HEK293 (cell line): ENCODE measurements at regions not wholly inside any gene's neighbourhood (a gene's known extent, or its start where the extent isn't known, plus 50 kb on each side); places are given as distances from the start of the nearest gene placed in this dataset.

Experiments used
- CTCF ChIA-PET: fragments of 350-600 bp; formaldehyde crosslinking; extraction: SDS; loops from one replicate; lab custom pipeline; 2021; ENCODE audit warnings: antibody characterized with exemption; lab: Yijun Ruan, JAX
- POLR2A ChIA-PET: fragments of 300-600 bp; formaldehyde crosslinking; extraction: SDS; loops from one replicate; lab custom pipeline; 2020; ENCODE audit warnings: antibody characterized with exemption, inconsistent platforms; lab: Yijun Ruan, JAX
- H3K27ac ChIP-seq: fragments of 200-500 bp; sonication (Bioruptor generic); 2 replicates; pipeline ENCODE4 v1.5.1; 2014; ENCODE audit warnings: low read depth, low read length, control low read depth, inconsistent platforms; ENCODE audit errors: extremely low read depth
- H3K36me3 ChIP-seq, 2 experiments: fragments of 200-500 bp in 1 of 2; sonication (Bioruptor generic) in 1 of 2; 1 replicate in 1 of 2; 2 replicates in 1 of 2; pipeline ENCODE4 v1.5.1; 2014 to 2017; ENCODE audit warnings: inconsistent platforms in 2 of 2, low read length in 2 of 2; ENCODE audit not compliant: control insufficient read depth in 2 of 2, insufficient read depth in 1 of 2
- H3K4me1 ChIP-seq: fragments of 200-500 bp; sonication (Bioruptor generic); 2 replicates; pipeline ENCODE4 v1.5.1; 2014; ENCODE audit warnings: mild to moderate bottlenecking, low read length, inconsistent platforms; ENCODE audit not compliant: control insufficient read depth, insufficient read depth
- H3K4me3 ChIP-seq: 2 replicates; pipeline ENCODE4 v1.5.1; 2011; ENCODE audit warnings: low read depth, mild to moderate bottlenecking, control low read depth, low read length, moderate library complexity
- H3K9me3 ChIP-seq: fragments of 200-500 bp; sonication (Bioruptor generic); 2 replicates; pipeline ENCODE4 v1.5.1; 2014; ENCODE audit warnings: low read depth, low read length, inconsistent platforms; ENCODE audit not compliant: control insufficient read depth, insufficient read depth
- BCL11A ChIP-seq: fragments of 450-650 bp; formaldehyde crosslinking; IDR thresholded peaks from 2 replicates; pipeline ENCODE4 v1.5.1; 2016; ENCODE audit warnings: low read depth, missing biosample characterization, missing genetic modification characterization
- BCL11B ChIP-seq: fragments of 450-650 bp; formaldehyde crosslinking; IDR thresholded peaks from 2 replicates; pipeline ENCODE4 v1.5.1; 2016; ENCODE audit warnings: low read depth, missing biosample characterization, missing genetic modification characterization
- GLI4 ChIP-seq: fragments of 450-650 bp; formaldehyde crosslinking; IDR thresholded peaks from 2 replicates; pipeline ENCODE4 v1.5.1; 2016; ENCODE audit warnings: missing biosample characterization, missing genetic modification characterization
- KLF1 ChIP-seq: fragments of 450-650 bp; formaldehyde crosslinking; IDR thresholded peaks from 2 replicates; pipeline ENCODE4 v1.5.1; 2016; ENCODE audit warnings: missing biosample characterization, missing genetic modification characterization
- KLF9 ChIP-seq: fragments of 450-650 bp; formaldehyde crosslinking; IDR thresholded peaks from 2 replicates; pipeline ENCODE4 v1.5.1; 2016; ENCODE audit warnings: missing biosample characterization, missing genetic modification characterization, low read depth
- MYNN ChIP-seq: fragments of 450-650 bp; formaldehyde crosslinking; IDR thresholded peaks from 2 replicates; pipeline ENCODE4 v1.5.1; 2016; ENCODE audit warnings: missing biosample characterization, missing genetic modification characterization, borderline replicate concordance
- SCRT1 ChIP-seq: fragments of 450-650 bp; formaldehyde crosslinking; IDR thresholded peaks from 2 replicates; pipeline ENCODE4 v1.5.1; 2016; ENCODE audit warnings: missing biosample characterization, missing genetic modification characterization, borderline replicate concordance
- ZBTB7A ChIP-seq: fragments of 450-650 bp; formaldehyde crosslinking; IDR thresholded peaks from 2 replicates; pipeline ENCODE4 v1.5.1; 2016; ENCODE audit warnings: low read depth, missing biosample characterization, missing genetic modification characterization
- ZFP3 ChIP-seq: fragments of 450-650 bp; formaldehyde crosslinking; IDR thresholded peaks from 2 replicates; pipeline ENCODE4 v1.5.1; 2016; ENCODE audit warnings: low read depth, missing biosample characterization, missing genetic modification characterization
- ZNF221 ChIP-seq: fragments of 450-650 bp; formaldehyde crosslinking; IDR thresholded peaks from 2 replicates; pipeline ENCODE4 v1.5.1; 2017; ENCODE audit warnings: missing biosample characterization, missing genetic modification characterization, borderline replicate concordance
- ZNF248 ChIP-seq: fragments of 450-650 bp; formaldehyde crosslinking; IDR thresholded peaks from 2 replicates; pipeline ENCODE4 v1.5.1; 2017; ENCODE audit warnings: missing biosample characterization, missing genetic modification characterization
- ZNF274 ChIP-seq, 2 experiments: fragments of 200-500 bp in 1 of 2; fragments of 450-650 bp in 1 of 2; sonication (Bioruptor generic) in 1 of 2; formaldehyde crosslinking in 1 of 2; IDR thresholded peaks; 2 replicates each; pipeline versions ENCODE4 v1.5.1 to v1.6.1; 2014 to 2016; ENCODE audit warnings: borderline replicate concordance in 1 of 2, inconsistent platforms in 1 of 2, low read length in 1 of 2, missing biosample characterization in 1 of 2, missing genetic modification characterization in 1 of 2
- ZNF311 ChIP-seq: fragments of 450-650 bp; formaldehyde crosslinking; IDR thresholded peaks from 2 replicates; pipeline ENCODE4 v1.5.1; 2017; ENCODE audit warnings: missing biosample characterization, missing genetic modification characterization, borderline replicate concordance
- ZNF335 ChIP-seq: fragments of 450-650 bp; formaldehyde crosslinking; conservative IDR thresholded peaks from 2 replicates; pipeline ENCODE4 v1.5.1; 2016; ENCODE audit warnings: missing biosample characterization, missing genetic modification characterization
- ZNF341 ChIP-seq: fragments of 450-650 bp; formaldehyde crosslinking; IDR thresholded peaks from 2 replicates; pipeline ENCODE4; 2016; ENCODE audit warnings: low read depth, missing biosample characterization, missing genetic modification characterization
- ZNF473 ChIP-seq: fragments of 450-650 bp; formaldehyde crosslinking; IDR thresholded peaks from 2 replicates; pipeline ENCODE4 v1.5.1; 2017; ENCODE audit warnings: missing biosample characterization, missing genetic modification characterization
- ZNF510 ChIP-seq: fragments of 450-650 bp; formaldehyde crosslinking; IDR thresholded peaks from 2 replicates; pipeline ENCODE4 v1.5.1; 2018; ENCODE audit warnings: mild to moderate bottlenecking, missing genetic modification characterization, missing biosample characterization; ENCODE audit not compliant: insufficient replicate concordance
- ZNF571 ChIP-seq: fragments of 450-650 bp; formaldehyde crosslinking; IDR thresholded peaks from 2 replicates; pipeline ENCODE4 v1.5.0; 2017; ENCODE audit warnings: missing biosample characterization, missing genetic modification characterization
- ZNF707 ChIP-seq: fragments of 450-650 bp; formaldehyde crosslinking; IDR thresholded peaks from 2 replicates; pipeline ENCODE4 v1.5.1; 2016; ENCODE audit warnings: missing biosample characterization, missing genetic modification characterization
- ZSCAN23 ChIP-seq: fragments of 450-650 bp; formaldehyde crosslinking; IDR thresholded peaks from 2 replicates; pipeline ENCODE4 v1.5.1; 2016; ENCODE audit warnings: missing biosample characterization, missing genetic modification characterization
- TF ChIP-seq, protein P1 (sequence below): fragments of 450-650 bp; formaldehyde crosslinking; IDR thresholded peaks from 2 replicates; pipeline ENCODE4; 2016; ENCODE audit warnings: missing biosample characterization, missing genetic modification characterization
- TF ChIP-seq, protein P2 (sequence below): fragments of 450-650 bp; formaldehyde crosslinking; IDR thresholded peaks from 2 replicates; pipeline ENCODE4 v1.5.1; 2016; ENCODE audit warnings: missing biosample characterization, missing genetic modification characterization
- TF ChIP-seq, protein P3 (sequence below): fragments of 450-650 bp; IDR thresholded peaks from 2 replicates; pipeline ENCODE4 v1.5.1; 2018; ENCODE audit warnings: missing biosample characterization, mild to moderate bottlenecking, missing genetic modification characterization
- TF ChIP-seq, protein P4 (sequence below): fragments of 450-650 bp; formaldehyde crosslinking; IDR thresholded peaks from 2 replicates; pipeline ENCODE4 v1.5.1; 2017; ENCODE audit warnings: missing biosample characterization, missing genetic modification characterization
- TF ChIP-seq, protein P5 (sequence below): fragments of 450-650 bp; formaldehyde crosslinking; IDR thresholded peaks from 2 replicates; pipeline ENCODE4 v1.5.1; 2017; ENCODE audit warnings: missing biosample characterization, missing genetic modification characterization
- TF ChIP-seq, protein P6 (sequence below): fragments of 450-650 bp; formaldehyde crosslinking; IDR thresholded peaks from 2 replicates; pipeline ENCODE4 v1.5.1; 2016; ENCODE audit warnings: missing biosample characterization, missing genetic modification characterization

- TF ChIP-seq, protein P1, sequence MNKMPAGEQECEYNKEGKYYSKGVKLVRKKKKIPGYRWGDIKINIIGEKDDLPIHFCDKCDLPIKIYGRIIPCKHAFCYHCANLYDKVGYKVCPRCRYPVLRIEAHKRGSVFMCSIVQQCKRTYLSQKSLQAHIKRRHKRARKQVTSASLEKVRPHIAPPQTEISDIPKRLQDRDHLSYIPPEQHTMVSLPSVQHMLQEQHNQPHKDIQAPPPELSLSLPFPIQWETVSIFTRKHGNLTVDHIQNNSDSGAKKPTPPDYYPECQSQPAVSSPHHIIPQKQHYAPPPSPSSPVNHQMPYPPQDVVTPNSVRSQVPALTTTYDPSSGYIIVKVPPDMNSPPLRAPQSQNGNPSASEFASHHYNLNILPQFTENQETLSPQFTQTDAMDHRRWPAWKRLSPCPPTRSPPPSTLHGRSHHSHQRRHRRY (tag by site-specific recombination), result no peak
- TF ChIP-seq KLF9 (tag by site-specific recombination) (no peak), ZFP3 (tag by site-specific recombination) (no peak)
Observed at GRCh38 chr9:74122661-74123060, 374.5 kb upstream of the RORB start (continued).

DNA sequence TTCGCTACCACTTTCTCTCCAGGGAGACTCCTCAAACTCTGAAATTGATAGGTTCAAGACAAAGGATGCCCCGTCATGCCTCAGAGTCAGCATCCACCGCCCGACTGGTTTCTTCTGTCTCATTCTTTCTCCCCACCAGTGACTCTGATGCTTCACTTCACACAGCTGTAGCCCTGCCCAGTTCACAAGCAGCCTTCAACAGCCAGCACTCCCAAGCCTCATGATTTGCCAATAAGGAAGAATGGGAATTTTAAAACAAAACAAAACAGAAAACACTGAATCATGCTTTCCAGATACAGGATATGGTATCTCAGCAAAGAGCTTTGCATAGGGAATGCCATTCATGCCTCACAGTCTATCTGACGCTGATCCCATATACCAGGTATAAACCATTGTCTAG lies 371.2 kb upstream of the RORB start:
- CTCF ChIA-PET, result no interaction called here
- Histone ChIP-seq H3K36me3 (no peaks in the 10 kb centered on the region), H3K4me1 (no peaks in the 10 kb centered on the region), H3K9me3 (no peaks in the 10 kb centered on the region), H3K4me3 (no peak overlapping the region), H3K27ac (no peak overlapping the region)
- TF ChIP-seq SCRT1 (tag by site-specific recombination) (no peak), ZNF311 (tag by site-specific recombination) (no peak), ZNF335 (tag by site-specific recombination) (no peak), BCL11A (tag by site-specific recombination) (no peak), ZSCAN23 (tag by site-specific recombination) (no peak), ZNF274 (IDR thresholded peaks at IDR 0.05; ENCODE audit: low read length) (no peak), ZNF274 (tag by site-specific recombination; IDR thresholded peaks at IDR 0.05; ENCODE audit: borderline replicate concordance) (no peak), ZFP3 (tag by site-specific recombination) (no peak), ZBTB7A (no peak), MYNN (tag by site-specific recombination) (no peak), ZNF341 (tag by site-specific recombination) (no peak), ZNF707 (tag by site-specific recombination) (no peak), ZNF221 (no peak), GLI4 (tag by site-specific recombination) (no peak), ZNF571 (tag by site-specific recombination) (no peak)
- TF ChIP-seq, protein P2, sequence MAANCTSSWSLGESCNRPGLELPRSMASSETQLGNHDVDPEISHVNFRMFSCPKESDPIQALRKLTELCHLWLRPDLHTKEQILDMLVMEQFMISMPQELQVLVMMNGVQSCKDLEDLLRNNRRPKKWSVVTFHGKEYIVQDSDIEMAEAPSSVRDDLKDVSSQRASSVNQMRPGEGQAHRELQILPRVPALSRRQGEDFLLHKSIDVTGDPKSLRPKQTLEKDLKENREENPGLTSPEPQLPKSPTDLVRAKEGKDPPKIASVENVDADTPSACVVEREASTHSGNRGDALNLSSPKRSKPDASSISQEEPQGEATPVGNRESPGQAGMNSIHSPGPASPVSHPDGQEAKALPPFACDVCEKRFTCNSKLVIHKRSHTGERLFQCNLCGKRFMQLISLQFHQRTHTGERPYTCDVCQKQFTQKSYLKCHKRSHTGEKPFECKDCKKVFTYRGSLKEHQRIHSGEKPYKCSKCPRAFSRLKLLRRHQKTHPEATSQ (tag by site-specific recombination), result no peak
- TF ChIP-seq, protein P3, sequence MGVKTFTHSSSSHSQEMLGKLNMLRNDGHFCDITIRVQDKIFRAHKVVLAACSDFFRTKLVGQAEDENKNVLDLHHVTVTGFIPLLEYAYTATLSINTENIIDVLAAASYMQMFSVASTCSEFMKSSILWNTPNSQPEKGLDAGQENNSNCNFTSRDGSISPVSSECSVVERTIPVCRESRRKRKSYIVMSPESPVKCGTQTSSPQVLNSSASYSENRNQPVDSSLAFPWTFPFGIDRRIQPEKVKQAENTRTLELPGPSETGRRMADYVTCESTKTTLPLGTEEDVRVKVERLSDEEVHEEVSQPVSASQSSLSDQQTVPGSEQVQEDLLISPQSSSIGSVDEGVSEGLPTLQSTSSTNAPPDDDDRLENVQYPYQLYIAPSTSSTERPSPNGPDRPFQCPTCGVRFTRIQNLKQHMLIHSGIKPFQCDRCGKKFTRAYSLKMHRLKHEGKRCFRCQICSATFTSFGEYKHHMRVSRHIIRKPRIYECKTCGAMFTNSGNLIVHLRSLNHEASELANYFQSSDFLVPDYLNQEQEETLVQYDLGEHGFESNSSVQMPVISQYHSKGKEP (tag by site-specific recombination), result no peak
- POLR2A ChIA-PET, result no interaction called here

DNA sequence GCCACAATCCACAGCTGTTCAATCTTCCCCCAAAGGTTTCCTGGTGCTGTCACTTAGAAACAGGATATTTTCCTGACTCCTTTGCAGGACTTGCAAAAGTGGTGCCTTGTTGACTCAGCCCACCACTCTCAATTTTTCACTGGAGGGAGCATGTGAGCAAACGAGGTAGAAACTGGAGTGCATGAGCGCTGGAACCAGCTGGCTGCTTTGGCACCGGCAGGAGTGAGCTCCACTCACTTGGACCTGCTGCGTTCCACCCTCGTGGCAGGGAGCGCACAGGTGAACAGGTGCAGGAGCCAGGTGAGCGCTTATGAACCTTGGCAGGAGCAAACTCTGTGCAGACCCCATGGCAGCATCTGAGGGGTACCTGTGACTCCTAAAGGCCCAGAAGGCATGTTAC lies 364.1 kb upstream of the RORB start:
- H3K27ac ChIP-seq, result no peak overlapping the region
- ChIA-PET CTCF (no interaction called here), POLR2A (no interaction called here)
- H3K9me3 ChIP-seq, result no peaks in the 10 kb centered on the region
- no peaks in the 10 kb centered on the region for H3K36me3 ChIP-seq
- H3K4me3 ChIP-seq, result no peak overlapping the region
- H3K4me1 ChIP-seq, result no peaks in the 10 kb centered on the region
- no peak for TF ChIP-seq ZNF248 (tag by site-specific recombination)
- TF ChIP-seq KLF1 (tag by site-specific recombination), result no peak
- TF ChIP-seq, protein P4, sequence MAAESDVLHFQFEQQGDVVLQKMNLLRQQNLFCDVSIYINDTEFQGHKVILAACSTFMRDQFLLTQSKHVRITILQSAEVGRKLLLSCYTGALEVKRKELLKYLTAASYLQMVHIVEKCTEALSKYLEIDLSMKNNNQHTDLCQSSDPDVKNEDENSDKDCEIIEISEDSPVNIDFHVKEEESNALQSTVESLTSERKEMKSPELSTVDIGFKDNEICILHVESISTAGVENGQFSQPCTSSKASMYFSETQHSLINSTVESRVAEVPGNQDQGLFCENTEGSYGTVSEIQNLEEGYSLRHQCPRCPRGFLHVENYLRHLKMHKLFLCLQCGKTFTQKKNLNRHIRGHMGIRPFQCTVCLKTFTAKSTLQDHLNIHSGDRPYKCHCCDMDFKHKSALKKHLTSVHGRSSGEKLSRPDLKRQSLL (tag by site-specific recombination), result no peak
- no peak for TF ChIP-seq ZNF473 (tag by site-specific recombination)
- no peak for TF ChIP-seq ZNF510 (tag by site-specific recombination)
- TF ChIP-seq, protein P5, sequence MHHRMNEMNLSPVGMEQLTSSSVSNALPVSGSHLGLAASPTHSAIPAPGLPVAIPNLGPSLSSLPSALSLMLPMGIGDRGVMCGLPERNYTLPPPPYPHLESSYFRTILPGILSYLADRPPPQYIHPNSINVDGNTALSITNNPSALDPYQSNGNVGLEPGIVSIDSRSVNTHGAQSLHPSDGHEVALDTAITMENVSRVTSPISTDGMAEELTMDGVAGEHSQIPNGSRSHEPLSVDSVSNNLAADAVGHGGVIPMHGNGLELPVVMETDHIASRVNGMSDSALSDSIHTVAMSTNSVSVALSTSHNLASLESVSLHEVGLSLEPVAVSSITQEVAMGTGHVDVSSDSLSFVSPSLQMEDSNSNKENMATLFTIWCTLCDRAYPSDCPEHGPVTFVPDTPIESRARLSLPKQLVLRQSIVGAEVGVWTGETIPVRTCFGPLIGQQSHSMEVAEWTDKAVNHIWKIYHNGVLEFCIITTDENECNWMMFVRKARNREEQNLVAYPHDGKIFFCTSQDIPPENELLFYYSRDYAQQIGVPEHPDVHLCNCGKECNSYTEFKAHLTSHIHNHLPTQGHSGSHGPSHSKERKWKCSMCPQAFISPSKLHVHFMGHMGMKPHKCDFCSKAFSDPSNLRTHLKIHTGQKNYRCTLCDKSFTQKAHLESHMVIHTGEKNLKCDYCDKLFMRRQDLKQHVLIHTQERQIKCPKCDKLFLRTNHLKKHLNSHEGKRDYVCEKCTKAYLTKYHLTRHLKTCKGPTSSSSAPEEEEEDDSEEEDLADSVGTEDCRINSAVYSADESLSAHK (tag by site-specific recombination), result no peak
- TF ChIP-seq, protein P6, sequence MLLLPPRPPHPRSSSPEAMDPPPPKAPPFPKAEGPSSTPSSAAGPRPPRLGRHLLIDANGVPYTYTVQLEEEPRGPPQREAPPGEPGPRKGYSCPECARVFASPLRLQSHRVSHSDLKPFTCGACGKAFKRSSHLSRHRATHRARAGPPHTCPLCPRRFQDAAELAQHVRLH (tag by site-specific recombination), result no peak
- TF ChIP-seq BCL11A (tag by site-specific recombination), result no peak
- TF ChIP-seq BCL11B (tag by site-specific recombination), result no peak
